GM21423 (cell line): ENCODE measurements at regions not wholly inside any gene's neighbourhood (a gene's known extent, or its start where the extent isn't known, plus 50 kb on each side); places are given as distances from the start of the nearest gene placed in this dataset.

Experiments
- ATAC-seq: cut with Tn5 transposase; IDR thresholded peaks from one replicate; pipeline ENCODE4 v1.9.1; 2021; ENCODE audit warnings: mild to moderate bottlenecking, moderate library complexity; ENCODE audit not compliant: unreplicated experiment

GRCh38 chr15:99440551-99441443 lies 125.0 kb upstream of the MEF2A start:
- ATAC-seq, result no peak

- no peak for ATAC-seq
Observed at GRCh38 chr15:99441444-99441800, 124.4 kb upstream of the MEF2A start.

- ATAC-seq, result no peak
Observed at GRCh38 chr15:99441871-99442251, 123.9 kb upstream of the MEF2A start.

- no peak for ATAC-seq
Observed at GRCh38 chr15:99442252-99442897, 123.4 kb upstream of the MEF2A start.

GRCh38 chr15:99443056-99443756 lies 122.6 kb upstream of the MEF2A start:
- ATAC-seq, result no peak

- no peak for ATAC-seq
Observed at GRCh38 chr15:99443768-99444446, 121.9 kb upstream of the MEF2A start.

GRCh38 chr15:99445272-99445850 lies 120.4 kb upstream of the MEF2A start:
- no peak for ATAC-seq

- no peak for ATAC-seq
Observed at GRCh38 chr15:99446565-99447496, 119.0 kb upstream of the MEF2A start.

GRCh38 chr15:99447497-99448371 lies 118.0 kb upstream of the MEF2A start:
- no peak for ATAC-seq

GRCh38 chr15:99449514-99449913 lies 116.3 kb upstream of the MEF2A start:
- no peak for ATAC-seq

GRCh38 chr15:99450896-99451358 lies 114.9 kb upstream of the MEF2A start:
- ATAC-seq, result no peak

GRCh38 chr15:99451484-99451883 lies 114.3 kb upstream of the MEF2A start:
- no peak for ATAC-seq

- no peak for ATAC-seq
Observed at GRCh38 chr15:99452010-99452409, 113.8 kb upstream of the MEF2A start.

GRCh38 chr15:99452728-99453636 lies 112.8 kb upstream of the MEF2A start:
- peak; percentile 89 for ATAC-seq

GRCh38 chr15:99453637-99454030 lies 112.2 kb upstream of the MEF2A start:
- no peak for ATAC-seq

GRCh38 chr15:99454107-99454809 lies 111.5 kb upstream of the MEF2A start:
- ATAC-seq, result no peak
